GM21717 (cell line): ENCODE measurements at regions not wholly inside any gene's neighbourhood (a gene's known extent, or its start where the extent isn't known, plus 50 kb on each side); places are given as distances from the start of the nearest gene placed in this dataset.

ENCODE experiments used
- ATAC-seq: cut with Tn5 transposase; IDR thresholded peaks from one replicate; pipeline ENCODE4 v1.9.1; 2021; ENCODE audit warnings: mild to moderate bottlenecking, moderate library complexity; ENCODE audit not compliant: unreplicated experiment

DNA sequence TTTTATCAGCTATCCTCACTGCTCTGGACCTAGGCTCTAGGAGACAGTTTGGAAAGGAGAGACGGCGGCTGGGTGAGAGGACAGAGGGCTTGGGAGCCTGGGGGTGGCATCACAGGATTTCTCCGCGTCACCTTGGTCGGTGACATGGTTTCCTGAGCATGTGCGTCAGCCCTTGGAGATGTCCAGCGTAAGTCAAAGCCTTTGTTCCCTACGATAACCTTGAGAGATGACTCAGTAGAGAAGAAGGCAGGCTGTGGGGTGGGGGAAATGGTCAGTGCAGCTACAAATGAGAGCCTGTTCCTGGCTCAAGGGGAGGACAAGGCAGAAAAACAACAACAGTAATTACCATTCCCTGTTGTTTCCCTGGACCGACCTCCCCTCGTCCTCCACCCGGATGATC, 90.2 kb upstream of the TBX3 start:
- ATAC-seq = no peak

DNA sequence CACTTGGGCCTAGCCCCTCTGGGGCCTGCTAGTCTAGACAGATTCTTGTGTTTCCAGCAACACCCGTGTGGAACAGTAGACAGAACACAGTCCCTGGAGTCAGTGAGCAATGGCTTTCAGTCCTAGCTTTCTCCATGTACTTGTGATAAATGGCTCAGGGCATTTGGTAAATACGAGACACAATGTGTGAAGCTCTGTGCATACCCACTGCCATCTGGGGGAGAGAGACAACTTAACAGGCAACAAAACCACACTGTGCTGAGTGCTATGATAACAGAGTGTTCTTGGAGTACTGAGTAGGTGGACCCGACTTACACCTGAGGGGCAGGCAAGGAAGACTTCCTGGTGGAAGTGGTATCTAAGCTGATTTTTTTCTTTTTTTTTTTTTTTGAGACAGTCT, 86.3 kb upstream of the TBX3 start:
- no peak for ATAC-seq

DNA sequence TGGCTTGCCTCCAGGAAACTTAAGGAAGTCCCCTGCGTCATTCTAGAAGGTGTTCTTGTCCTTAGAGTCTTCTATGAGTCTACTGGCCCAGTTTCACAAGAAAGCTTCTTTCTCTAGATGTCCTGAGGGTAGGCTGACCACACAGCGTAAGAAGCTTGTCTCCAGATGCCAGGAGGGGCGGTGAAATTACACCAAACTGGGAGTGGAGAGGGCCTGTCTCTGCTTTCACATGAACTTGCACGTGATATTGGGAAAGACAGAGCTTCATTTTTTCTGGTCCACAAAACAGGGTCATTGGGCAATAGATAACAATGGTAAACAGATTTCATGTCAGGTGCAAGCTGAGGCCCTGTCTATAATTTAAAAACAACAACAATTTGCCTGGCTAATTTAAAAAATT, 85.7 kb upstream of the TBX3 start:
- ATAC-seq = no peak

- ATAC-seq = no peak
Measured at GRCh38 chr12:114767906-114768722, 84.1 kb upstream of the TBX3 start.

DNA sequence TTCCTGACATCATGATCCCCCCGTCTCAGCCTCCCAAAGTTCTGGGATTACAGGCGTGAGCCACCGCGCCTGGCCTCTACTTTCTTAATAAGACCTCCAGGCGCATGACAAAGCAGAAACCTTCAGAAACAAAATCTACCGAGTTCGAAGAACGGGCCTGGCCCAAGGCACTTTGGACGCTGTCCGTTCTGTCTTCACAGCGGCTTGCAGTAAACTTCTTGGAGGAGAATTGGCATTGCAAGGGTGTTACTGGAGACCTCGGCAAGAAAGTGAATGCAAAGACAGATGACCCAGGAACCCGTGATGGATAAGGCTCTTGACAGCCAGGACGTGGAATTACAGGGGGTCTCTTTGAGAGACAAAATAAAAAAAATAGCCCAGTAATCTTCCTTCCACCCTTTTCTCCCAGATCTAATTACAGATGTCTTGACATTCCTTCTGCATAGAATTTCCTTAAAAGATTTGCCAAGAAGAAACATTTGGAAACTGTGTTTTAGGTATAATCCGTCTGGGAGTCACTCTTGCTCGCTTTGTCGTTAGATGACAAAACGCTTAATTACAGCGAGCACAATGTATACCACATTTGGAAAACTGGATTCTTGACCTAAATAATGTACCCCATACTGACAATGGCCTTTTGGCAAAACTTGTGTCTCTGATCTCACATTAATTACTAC, 83.2 kb upstream of the TBX3 start:
- no peak for ATAC-seq

DNA sequence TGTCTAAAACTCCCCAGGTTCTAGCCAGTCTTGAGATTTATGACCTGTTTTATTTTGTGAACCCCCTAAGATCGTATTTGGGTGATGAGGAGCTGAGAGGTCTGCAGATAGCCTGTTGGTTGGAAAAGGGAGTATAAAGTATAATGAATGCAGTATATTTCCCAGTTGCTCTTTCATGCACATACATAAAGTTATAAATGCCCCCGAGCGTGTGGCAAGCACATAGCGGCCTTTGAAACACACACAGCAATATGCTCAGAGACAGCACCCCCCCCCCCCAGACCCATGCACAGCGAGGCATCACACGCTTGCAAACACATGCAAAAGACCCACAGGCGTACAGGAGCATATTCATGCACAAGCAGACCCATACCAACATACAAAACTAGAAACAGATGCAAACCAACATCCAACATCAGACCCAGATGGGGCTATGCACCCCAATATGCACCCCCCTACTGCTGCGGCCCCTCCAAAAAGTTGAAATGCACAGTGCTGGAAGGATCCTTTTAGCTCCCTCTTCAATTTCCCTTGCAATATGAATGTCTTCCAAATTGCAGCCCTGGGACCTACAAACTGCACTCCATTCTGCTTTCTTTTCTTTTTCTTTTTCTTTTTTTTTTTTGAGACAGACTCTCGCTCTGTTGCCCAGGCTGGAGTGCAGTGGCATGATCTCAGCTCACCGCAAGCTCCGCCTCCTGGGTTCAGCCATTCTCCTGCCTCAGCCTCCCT, 82.2 kb upstream of the TBX3 start:
- ATAC-seq = no peak

DNA sequence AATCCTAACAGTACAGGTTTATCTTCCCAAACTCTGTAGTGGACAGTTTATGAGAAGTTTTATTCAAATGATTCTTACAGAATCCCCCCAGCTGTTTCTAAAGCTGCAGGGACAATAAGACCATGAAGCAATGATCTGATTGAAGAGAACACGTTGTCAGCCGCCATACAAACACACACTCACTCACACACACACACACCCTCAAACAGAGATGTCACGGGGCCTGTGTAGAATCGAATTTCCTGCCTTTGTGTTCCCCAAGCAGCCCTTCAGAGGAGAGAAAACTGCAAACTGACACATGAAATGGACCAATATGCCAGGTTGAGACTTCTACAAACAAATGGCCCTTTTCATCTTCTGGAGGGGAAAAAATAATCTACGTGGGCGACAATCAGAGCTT, 80.5 kb upstream of the TBX3 start:
- ATAC-seq = no peak

DNA sequence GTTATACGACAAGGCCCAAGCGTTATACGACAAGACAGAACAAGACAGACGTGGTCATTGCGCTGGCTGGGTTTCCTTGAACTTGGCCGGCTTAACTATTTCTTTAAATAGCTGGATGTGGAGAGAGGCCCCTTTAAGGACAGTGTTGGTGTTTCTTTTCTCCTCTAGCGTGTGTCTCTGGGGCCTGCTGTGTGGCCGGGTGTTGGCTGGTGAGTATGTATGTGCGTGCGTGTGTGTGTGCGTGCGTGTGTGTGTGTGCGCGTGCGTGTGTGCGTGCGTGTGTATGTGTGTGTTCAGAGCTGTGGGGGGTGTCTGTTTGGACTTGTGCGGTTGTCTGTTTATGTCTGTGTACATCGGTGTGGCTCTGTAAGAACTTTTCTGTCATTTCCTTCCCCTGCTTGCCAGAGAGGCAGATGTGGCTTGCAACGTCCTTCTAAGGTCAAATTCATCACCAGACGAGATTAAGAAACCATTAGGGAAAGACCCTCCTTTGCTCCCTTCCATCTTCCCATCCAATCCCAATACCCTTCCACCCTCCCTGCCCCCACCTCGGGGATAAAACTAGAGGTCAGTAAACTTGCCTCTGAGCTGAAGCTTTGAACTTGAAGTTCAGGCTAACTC, 78.6 kb upstream of the TBX3 start:
- ATAC-seq = no peak

DNA sequence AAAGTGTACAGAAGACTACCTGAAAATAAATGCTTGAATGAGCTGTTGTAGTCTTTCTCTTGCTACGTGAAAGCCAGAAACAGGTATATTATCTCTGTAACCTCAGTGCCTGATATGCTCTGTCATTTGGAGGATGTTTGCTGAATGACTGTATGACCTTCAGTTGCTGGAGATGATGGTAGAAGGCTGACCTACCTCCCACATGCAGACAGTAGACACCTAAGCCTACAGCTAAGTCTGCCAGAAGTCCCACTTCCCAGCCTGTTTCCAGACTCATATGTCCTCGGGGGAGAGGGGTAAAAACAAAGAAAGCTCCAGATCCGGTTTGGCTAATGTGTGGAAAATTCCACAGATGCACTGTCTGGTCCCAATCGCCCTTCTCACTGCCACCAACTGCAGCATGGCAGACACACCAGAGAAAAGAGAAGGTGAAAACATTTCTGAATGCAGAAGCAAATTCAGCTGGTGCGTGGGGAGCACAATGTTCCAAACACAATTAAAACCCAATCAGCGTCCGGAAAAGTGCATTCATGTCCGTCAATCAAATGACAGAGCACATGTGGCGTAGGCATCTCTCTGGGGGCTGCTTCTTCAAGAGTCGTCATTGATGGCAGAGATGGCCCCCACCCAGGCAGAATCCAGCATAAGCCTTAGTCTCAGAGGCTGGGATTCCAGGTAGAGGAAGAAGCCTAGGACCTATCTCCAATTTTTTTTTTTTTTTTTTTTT, 76.3 kb upstream of the TBX3 start:
- ATAC-seq = no peak

GRCh38 chr12:114759635-114760034, 75.7 kb upstream of the TBX3 start:
- no peak for ATAC-seq

DNA sequence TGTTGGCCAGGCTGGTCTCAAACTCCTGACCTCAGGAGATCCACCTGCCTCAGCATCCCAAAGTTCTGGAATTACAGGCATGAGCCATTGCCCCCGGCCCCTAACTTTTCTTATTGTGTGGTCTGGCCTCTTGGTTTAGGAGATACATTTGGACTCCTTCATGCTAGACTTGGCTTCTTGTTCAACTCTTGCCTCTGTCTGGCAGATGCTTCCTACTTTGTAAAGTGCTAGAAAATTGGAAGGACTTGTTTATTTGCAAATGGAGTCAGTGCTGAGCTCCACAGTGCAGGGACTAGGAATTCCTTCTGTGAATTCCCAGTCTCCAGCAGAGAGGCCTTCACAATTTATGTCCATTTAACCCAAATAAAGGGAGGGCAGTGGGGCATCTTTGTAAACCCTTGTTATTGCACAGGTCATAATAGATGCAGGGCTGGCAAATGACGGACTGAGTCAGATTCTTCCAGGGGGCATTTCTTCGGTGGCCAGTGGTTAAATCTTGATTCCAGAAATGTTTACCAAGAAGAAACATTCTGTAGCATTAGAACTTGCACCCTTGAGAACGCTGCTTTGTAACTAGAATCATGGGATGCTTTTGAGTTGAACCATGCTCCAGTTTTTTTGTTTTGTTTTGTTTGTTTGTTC, 73.8 kb upstream of the TBX3 start:
- no peak for ATAC-seq

DNA sequence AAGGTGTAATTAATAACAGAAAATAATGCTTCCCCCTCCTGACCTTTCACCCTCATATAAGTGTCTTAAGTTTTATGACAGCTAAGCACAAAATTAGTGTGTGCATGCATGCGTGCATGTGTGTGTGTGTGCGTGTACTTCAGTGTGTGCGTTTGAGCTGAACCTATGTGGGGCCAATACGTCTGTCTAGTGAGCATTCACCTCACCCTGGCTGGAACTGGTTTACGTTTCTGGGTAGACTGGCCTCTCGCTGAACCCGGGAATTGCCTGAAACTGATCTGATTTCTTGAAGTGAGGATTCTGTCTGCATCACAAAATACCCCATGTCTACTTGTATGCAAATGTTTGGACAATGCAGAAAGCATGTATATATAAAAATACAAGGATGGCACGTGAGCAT, 68.2 kb upstream of the TBX3 start:
- no peak for ATAC-seq

DNA sequence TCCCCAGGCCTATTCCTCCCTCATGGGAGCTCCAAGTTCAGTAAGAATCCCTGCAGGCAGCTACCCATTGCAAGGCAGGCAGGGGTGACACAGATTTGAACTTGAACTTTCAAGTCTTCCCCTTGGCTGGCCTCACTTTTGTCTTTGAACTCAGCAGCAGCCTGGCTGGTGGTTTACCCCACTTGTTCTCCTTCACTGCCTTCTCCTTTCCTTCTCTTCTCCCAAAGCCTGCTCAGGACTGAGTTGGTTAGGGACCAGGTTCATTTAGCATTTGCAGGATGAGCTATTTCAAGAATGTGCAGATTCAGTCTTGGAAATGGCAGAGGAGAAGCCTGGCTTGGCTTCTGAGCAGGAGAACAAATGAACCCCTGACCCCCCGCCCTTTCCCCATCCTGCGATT, 67.7 kb upstream of the TBX3 start:
- ATAC-seq = no peak

- no peak for ATAC-seq
Measured at GRCh38 chr12:114750917-114751316, 66.9 kb upstream of the TBX3 start.

- ATAC-seq = no peak
Measured at GRCh38 chr12:114749065-114749464, 65.1 kb upstream of the TBX3 start.

- ATAC-seq = no peak
Measured at GRCh38 chr12:114747012-114747858, 63.3 kb upstream of the TBX3 start.

- no peak for ATAC-seq
Measured at GRCh38 chr12:114746297-114747011, 62.5 kb upstream of the TBX3 start.

- no peak for ATAC-seq
Measured at GRCh38 chr12:114744691-114745090, 60.7 kb upstream of the TBX3 start.

DNA sequence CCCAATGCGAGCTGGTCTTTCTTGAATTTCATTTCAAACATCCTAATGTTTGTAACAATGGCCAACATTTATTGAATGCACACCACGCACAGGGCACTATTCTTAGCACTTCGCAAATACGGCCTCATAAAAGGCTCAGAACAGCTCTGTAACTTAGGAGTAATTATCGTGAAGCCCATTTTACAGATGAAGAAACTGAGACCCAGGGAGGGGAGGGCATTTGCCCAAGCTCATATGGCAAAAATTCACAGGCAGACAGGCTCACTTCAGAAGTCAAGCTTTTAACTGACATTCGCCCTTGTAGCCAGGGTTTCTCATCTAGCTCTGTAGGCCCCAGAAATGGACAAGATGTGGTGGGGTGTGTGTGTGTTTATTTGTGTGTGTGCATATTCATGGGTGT, 60.3 kb upstream of the TBX3 start:
- ATAC-seq = no peak
